ENCODE measurements at regions not wholly inside any gene's neighbourhood (a gene's known extent, or its start where the extent isn't known, plus 50 kb on each side); places are given as distances from the start of the nearest gene placed in this dataset.

- Histone ChIP-seq H4K20me1 (ENCODE audit: insufficient read depth) (no peaks in the 10 kb centered on the region), H3K9me3 (ENCODE audit: low read length) (no peaks in the 10 kb centered on the region), H3K4me3 (ENCODE audit: low read length) (no peak overlapping the region), H3K4me2 (ENCODE audit: low read length) (no peak overlapping the region), H3K27ac (ENCODE audit: low read length) (no peak overlapping the region), H3K9ac (ENCODE audit: low read length) (no peak overlapping the region), H3K79me2 (replicated peaks; ENCODE audit: insufficient read depth, low read length) (no peaks in the 10 kb centered on the region), H3K36me3 (ENCODE audit: insufficient read depth, low read length) (no peaks in the 10 kb centered on the region), H3K27me3 (ENCODE audit: insufficient read depth, low read depth, low read length) (no peaks in the 10 kb centered on the region), H3K9me2 (ENCODE audit: insufficient read depth, low read length) (no peaks in the 10 kb centered on the region), H2AFZ (ENCODE audit: low read depth, low read length) (no peak overlapping the region), H3F3A (ENCODE audit: insufficient read depth, low read length, poor library complexity, severe bottlenecking) (no peaks in the 10 kb centered on the region)
- TF ChIP-seq CTCF (IDR thresholded peaks at IDR 0.05; ENCODE audit: poor library complexity, severe bottlenecking), result no peak
- TF ChIP-seq REST (IDR thresholded peaks at IDR 0.05; ENCODE audit: borderline replicate concordance), result no peak
- no peak for TF ChIP-seq SMC3 (conservative IDR thresholded peaks at IDR 0.05; ENCODE audit: poor library complexity)
- TF ChIP-seq POLR2AphosphoS5 (IDR thresholded peaks at IDR 0.05), result no peak
- TF ChIP-seq MXI1 (conservative IDR thresholded peaks at IDR 0.05; ENCODE audit: poor library complexity, severe bottlenecking), result no peak
- no peak for TF ChIP-seq RAD21 (conservative IDR thresholded peaks at IDR 0.05)
- no peak for TF ChIP-seq EZH2 (IDR thresholded peaks at IDR 0.05; ENCODE audit: borderline replicate concordance, insufficient read depth, low read length, poor library complexity, severe bottlenecking)
- TF ChIP-seq TAF1 (IDR thresholded peaks at IDR 0.05; ENCODE audit: low read depth), result no peak
- no peak for TF ChIP-seq EP300 (conservative IDR thresholded peaks at IDR 0.05; ENCODE audit: poor library complexity, severe bottlenecking)
These were observed 61.3 kb upstream of the UNC5C start for GRCh38 chr4:95610061-95610569.

GRCh38 chr4:95606739-95607138, 58.0 kb upstream of the UNC5C start:
- H3K79me2 ChIP-seq (replicated peaks; ENCODE audit: insufficient read depth, low read length), result no peaks in the 10 kb centered on the region
- no peaks in the 10 kb centered on the region for H3F3A ChIP-seq (ENCODE audit: insufficient read depth, low read length, poor library complexity, severe bottlenecking)
- H3K27ac ChIP-seq (ENCODE audit: low read length), result no peak overlapping the region
- H3K9me2 ChIP-seq (ENCODE audit: insufficient read depth, low read length), result no peaks in the 10 kb centered on the region
- H3K27me3 ChIP-seq (ENCODE audit: insufficient read depth, low read depth, low read length), result no peaks in the 10 kb centered on the region
- H4K20me1 ChIP-seq (ENCODE audit: insufficient read depth), result no peaks in the 10 kb centered on the region
- H2AFZ ChIP-seq (ENCODE audit: low read depth, low read length), result no peak overlapping the region
- no peaks in the 10 kb centered on the region for H3K36me3 ChIP-seq (ENCODE audit: insufficient read depth, low read length)
- TF ChIP-seq SMC3 (conservative IDR thresholded peaks at IDR 0.05; ENCODE audit: poor library complexity), result no peak
- no peak for TF ChIP-seq MXI1 (conservative IDR thresholded peaks at IDR 0.05; ENCODE audit: poor library complexity, severe bottlenecking)
- TF ChIP-seq POLR2AphosphoS5 (IDR thresholded peaks at IDR 0.05), result no peak
- TF ChIP-seq REST (IDR thresholded peaks at IDR 0.05; ENCODE audit: borderline replicate concordance), result no peak
- no peak for TF ChIP-seq RAD21 (conservative IDR thresholded peaks at IDR 0.05)
- no peak for TF ChIP-seq CTCF (IDR thresholded peaks at IDR 0.05; ENCODE audit: poor library complexity, severe bottlenecking)
- TF ChIP-seq EZH2 (IDR thresholded peaks at IDR 0.05; ENCODE audit: borderline replicate concordance, insufficient read depth, low read length, poor library complexity, severe bottlenecking), result no peak
- TF ChIP-seq TAF1 (IDR thresholded peaks at IDR 0.05; ENCODE audit: low read depth), result no peak
- no peak for TF ChIP-seq EP300 (conservative IDR thresholded peaks at IDR 0.05; ENCODE audit: poor library complexity, severe bottlenecking)
- H3K4me3 ChIP-seq (ENCODE audit: low read length), result no peak overlapping the region
- no peaks in the 10 kb centered on the region for H3K9me3 ChIP-seq (ENCODE audit: low read length)
- no peak overlapping the region for H3K4me2 ChIP-seq (ENCODE audit: low read length)
- no peak overlapping the region for H3K9ac ChIP-seq (ENCODE audit: low read length)

Measured in neural cell (in vitro differentiated cells).